CD4-positive, alpha-beta T cell treated with Interleukin-1 beta for 1 hour (primary cell): ENCODE measurements at regions not wholly inside any gene's neighbourhood (a gene's known extent, or its start where the extent isn't known, plus 50 kb on each side); places are given as distances from the start of the nearest gene placed in this dataset.

Experiments
- DNase-seq, 2 donors: peaks; one replicate each; pipeline ENCODE4 v3.0.0-alpha.2; 2020 to 2022

GRCh38 chrX:121102101-121102500 is 54.7 kb downstream of the GLUD2 start:
- DNase-seq: no peak

- DNase-seq: no peak
Observed at GRCh38 chrX:121103381-121103780, 56.0 kb downstream of the GLUD2 start.

- DNase-seq: no peak
Observed at GRCh38 chrX:121106484-121107235, 59.2 kb downstream of the GLUD2 start.

GRCh38 chrX:121109986-121110385 is 62.6 kb downstream of the GLUD2 start:
- DNase-seq: no peak

- DNase-seq: no peak
Observed at GRCh38 chrX:121110536-121110935, 63.1 kb downstream of the GLUD2 start.

DNA sequence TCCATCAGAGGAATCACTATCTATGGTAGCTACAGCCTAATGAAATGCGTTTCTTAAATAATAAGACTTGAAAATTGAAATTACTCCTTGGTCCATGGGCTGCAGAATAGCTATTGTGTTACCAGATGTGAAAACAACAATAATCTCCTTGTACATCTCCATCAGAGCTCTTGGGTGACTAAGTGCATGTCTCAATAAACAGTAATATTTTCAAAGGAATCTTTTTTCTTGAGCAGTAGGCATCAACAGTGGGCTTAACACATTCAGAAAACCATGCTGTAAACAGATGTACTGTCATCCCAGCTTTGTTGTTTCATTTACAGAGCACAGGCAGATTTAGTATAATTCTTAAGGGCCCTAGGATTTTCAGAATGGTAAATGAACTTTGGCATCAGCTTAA is 67.3 kb downstream of the GLUD2 start:
- no peak for DNase-seq

DNA sequence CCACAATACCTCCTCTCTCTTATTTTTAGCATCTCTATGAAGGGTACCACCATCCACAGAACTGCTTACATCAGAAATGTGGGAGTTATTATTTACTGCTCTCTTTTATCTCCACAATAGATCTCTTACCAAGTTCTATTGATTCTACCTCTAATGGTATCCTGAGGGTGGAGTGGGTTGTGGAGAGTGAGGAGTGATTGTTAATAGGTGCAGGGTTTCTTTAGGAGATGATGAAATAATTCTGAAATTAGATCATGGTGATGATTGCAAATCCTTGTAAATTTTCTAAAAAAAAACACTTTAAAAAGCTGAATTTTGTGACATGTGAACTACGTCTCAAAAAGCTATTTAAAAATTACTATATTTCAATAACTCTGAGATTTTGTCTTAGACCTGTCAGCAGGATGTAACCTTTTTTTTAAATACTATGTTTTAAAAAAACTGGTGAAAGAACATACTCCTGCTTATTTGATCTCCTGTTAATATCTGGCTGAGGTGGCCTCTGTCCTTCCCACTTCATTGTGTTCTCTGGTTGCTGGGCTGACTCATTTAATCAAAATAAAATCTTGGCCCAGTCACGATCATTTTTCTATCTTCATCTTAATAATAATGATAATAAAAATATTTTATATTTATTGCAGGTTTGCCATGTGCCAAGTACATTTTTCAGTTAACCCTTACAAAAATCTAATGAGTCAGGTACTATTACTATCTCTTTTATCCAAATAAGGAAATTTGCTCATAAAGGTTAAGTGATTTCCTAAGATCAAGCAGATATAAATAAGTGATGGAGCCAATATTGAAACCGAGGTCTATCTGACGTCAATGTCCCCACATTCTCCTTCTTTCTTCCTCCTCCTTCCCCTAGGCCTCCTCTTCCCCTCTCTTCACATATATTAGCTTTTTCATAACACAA is 73.5 kb downstream of the GLUD2 start:
- no peak for DNase-seq

DNA sequence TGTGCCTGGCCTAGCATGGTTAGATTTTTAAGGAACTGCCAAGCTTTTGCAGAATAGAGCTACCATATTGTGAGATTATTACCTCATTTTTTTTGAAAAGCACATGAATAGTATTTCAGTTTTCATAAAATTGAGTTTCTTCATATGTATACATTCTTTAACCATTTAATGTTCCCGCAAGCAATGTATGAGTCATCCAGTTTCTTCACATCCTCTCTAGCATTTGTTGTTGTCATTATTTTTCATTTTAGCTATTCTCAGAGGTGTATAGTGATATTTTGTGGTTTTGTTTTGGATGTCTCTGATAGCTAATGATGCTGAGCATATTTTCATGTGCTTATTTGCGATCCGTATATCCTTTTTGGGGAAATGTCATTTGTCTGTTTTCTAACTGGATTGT is 74.9 kb downstream of the GLUD2 start:
- DNase-seq: no peak

- no peak for DNase-seq
Observed at GRCh38 chrX:121128925-121129877, 81.8 kb downstream of the GLUD2 start.

DNA sequence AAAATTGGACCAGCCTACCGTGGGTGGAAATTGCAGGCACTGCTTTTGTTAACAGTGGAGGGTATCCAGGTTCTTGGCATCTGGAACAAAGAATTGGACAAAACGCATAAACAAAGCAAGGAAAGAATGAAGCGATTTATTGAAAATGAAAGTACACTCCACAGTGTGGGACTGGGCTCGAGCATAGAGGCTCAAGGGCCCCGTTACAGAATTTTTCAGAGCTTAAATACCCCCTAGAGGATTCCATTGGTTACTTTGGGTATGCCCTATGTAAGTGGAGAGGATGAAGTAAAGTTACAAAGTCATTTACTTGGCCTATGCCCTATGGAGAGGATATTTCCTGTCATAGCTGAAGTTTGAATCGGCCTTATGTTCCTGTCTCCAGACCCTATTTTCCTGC is 85.3 kb downstream of the GLUD2 start:
- DNase-seq: no peak

DNA sequence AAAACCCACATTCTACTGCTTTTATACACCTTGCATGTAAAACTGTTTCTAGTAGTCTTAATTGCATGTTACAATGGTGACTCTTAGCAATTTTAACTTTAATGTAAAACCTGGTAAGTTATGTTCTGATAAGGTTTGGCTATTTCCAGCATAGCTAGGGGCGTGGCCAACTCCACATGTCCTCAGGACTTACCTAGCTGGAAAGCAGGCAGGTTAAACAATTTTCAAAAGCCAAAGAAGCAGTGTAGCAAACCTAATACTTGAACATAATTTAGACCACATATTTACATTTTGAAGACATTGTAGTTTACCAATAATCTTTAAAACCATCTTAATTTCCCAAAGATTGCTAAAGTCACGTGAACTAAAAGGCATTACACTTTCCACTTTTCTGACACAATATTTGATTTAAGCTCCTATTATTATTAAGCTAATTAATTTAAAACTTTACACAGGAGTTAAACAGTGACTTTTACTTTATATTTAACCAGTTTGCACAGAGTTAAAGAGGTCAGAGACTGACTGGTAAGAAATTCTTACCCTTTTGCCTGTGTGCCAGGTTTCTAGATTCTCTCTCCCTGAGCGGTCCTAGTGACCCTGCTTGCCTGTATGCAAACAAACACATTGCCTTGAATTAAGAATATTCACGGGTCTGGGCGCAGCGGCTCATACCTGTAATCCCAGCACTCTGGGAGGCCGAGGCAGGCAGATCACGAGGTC is 88.2 kb downstream of the GLUD2 start:
- DNase-seq: no peak

DNA sequence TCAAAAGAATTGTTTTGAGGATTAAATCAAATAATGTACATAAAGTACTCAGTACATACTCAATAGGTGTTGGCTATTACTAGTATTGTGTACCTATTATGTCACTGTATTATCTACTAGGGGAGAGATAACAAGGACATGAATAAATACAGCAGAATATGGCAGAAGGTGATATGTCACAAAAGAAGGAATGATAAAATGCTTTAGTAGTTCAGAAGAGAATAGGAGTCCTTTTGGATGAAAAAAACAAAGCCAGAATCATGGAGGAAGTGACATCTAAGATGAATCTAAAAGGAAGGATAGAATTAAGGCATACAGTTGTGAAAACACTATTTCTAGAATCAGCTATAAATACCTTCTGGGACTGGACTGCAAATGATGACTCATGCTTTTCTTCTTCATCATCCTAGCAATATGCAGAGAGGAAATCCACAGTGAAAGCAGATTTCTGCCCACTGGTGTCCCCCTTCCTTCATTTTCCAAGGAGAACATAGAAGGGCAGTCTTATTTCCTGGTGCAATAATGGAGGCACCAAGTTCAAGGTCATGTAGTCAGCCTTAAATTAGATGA is 98.7 kb downstream of the GLUD2 start:
- no peak for DNase-seq

GRCh38 chrX:121150217-121150616 is 102.8 kb downstream of the GLUD2 start:
- no peak for DNase-seq

DNA sequence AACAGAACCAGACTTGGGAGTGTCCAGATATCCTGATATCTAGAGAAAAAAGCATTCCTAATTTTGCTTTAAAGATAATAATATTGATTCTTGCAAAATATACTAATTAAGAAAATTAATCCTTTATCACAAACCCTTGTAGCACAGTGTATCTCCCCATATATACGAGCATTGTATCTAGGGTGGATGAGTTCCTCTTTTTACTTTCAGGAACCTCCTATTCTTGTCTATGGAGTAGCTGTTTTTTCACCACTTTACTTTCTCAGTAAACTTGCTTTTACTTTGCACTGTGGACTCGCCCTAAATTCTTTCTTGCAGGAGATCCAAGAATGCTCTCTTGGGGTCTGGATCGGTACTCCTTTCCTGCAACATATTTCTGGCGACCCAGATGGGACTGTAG is 103.9 kb downstream of the GLUD2 start:
- DNase-seq: no peak

DNA sequence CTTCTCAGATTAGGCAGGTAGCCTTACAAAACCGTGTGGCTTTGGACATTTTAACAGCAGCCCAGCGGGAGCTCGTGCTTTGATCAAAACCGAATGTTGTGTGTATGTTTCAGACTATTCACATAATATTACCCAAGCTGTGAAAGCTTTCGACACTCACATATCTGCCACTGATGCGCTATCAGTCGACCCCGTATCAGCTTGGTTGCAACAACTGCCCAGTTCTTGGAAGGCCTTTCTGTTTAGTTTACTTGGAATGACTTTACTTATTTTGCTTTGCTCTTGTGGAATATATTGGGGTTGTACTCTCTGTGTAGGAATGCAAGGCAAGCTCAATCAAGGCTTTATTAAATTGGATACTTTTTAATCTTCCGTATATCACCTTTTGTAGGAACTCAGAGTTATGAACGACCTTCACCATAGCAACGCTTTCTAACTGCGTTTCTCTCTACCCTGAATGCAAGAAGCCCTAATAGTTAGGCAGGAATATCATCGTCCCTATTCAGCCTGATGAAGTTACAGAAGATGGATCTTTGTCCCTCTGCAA is 107.5 kb downstream of the GLUD2 start:
- no peak for DNase-seq

DNA sequence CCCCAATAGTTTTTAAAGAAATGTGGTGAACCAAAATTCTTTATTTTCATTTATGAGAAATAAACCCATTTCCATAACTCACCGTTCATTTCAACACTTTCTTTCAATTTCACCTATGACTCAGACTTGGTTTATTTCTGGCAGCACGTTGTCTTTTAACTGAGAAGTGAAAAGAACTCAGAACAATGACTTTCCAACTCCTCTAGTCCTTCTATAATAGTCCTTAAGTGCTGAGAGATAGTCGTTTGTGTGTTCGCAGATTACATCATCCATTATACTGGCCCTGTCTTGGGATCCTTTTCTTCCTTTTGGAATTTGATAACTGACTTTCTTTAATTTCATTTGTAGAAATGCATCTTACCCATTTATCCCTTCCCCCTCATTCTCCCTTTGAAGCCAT is 113.6 kb downstream of the GLUD2 start:
- DNase-seq: no peak

- no peak for DNase-seq
Observed at GRCh38 chrX:121161501-121161933, 114.1 kb downstream of the GLUD2 start.

GRCh38 chrX:121163443-121163842 is 116.0 kb downstream of the GLUD2 start:
- DNase-seq: no peak

DNA sequence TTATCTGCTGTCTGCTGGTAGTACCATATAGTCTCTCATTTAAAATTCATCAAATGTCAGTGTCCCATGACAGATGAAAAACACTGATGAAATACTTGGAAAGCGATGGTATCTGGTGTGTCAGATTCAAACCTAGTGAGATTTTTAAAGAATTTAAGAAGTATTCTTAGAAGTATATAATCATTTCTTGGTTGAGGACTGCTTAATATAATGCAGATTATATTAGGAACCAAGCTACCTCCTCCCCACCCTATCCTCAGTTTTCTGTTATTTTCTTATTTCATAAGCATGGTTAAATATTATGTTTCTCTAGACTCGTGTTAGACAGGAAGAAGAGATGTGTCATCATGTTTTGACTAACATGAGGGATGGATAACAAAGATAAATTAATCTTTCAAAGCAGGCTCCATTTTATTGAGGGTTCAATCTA is 118.5 kb downstream of the GLUD2 start:
- DNase-seq: no peak

GRCh38 chrX:121169099-121170035 is 122.0 kb downstream of the GLUD2 start:
- DNase-seq: no peak
